ENCODE measurements at regions not wholly inside any gene's neighbourhood (a gene's known extent, or its start where the extent isn't known, plus 50 kb on each side); places are given as distances from the start of the nearest gene placed in this dataset.

- TF ChIP-seq ZBTB7A (IDR thresholded peaks at IDR 0.05; ENCODE audit: low read depth) = no peak
- TF ChIP-seq CEBPB (IDR thresholded peaks at IDR 0.05) = no peak
- no peak for TF ChIP-seq NFIC (IDR thresholded peaks at IDR 0.05)
- no peak for TF ChIP-seq TAF1 (IDR thresholded peaks at IDR 0.05; ENCODE audit: low read depth)
- no peak for TF ChIP-seq TEAD4 (IDR thresholded peaks at IDR 0.05)
- TF ChIP-seq RAD21 (IDR thresholded peaks at IDR 0.05; ENCODE audit: low read depth) = no peak
- TF ChIP-seq REST (IDR thresholded peaks at IDR 0.05; ENCODE audit: low read depth) = no peak
- TF ChIP-seq YY1 (IDR thresholded peaks at IDR 0.05; ENCODE audit: low read depth) = no peak
- no peak for TF ChIP-seq FOXM1 (IDR thresholded peaks at IDR 0.05; ENCODE audit: borderline replicate concordance, low read depth)
- TF ChIP-seq EP300 (IDR thresholded peaks at IDR 0.05; ENCODE audit: borderline replicate concordance) = no peak
- no peak for TF ChIP-seq MAX (IDR thresholded peaks at IDR 0.05)
- no peak for TF ChIP-seq EGR1 (IDR thresholded peaks at IDR 0.05)
- TF ChIP-seq TCF12 (IDR thresholded peaks at IDR 0.05; ENCODE audit: low read depth) = no peak
- no peak for TF ChIP-seq USF1 (IDR thresholded peaks at IDR 0.05)
Measured at GRCh38 chr14:98309591-98309990, 962.4 kb downstream of the BCL11B start.

- TF ChIP-seq YY1 (IDR thresholded peaks at IDR 0.05; ENCODE audit: low read depth) (no peak), CEBPB (IDR thresholded peaks at IDR 0.05) (no peak), ZBTB7A (IDR thresholded peaks at IDR 0.05; ENCODE audit: low read depth) (no peak), TAF1 (IDR thresholded peaks at IDR 0.05; ENCODE audit: low read depth) (no peak), MAX (IDR thresholded peaks at IDR 0.05) (no peak), TCF12 (IDR thresholded peaks at IDR 0.05; ENCODE audit: low read depth) (no peak), FOXM1 (IDR thresholded peaks at IDR 0.05; ENCODE audit: borderline replicate concordance, low read depth) (no peak), CREB1 (IDR thresholded peaks at IDR 0.05; ENCODE audit: low read depth) (no peak), EP300 (IDR thresholded peaks at IDR 0.05; ENCODE audit: borderline replicate concordance) (no peak), USF1 (IDR thresholded peaks at IDR 0.05) (no peak), REST (IDR thresholded peaks at IDR 0.05; ENCODE audit: low read depth) (no peak), RAD21 (IDR thresholded peaks at IDR 0.05; ENCODE audit: low read depth) (no peak), EGR1 (IDR thresholded peaks at IDR 0.05) (no peak), TEAD4 (IDR thresholded peaks at IDR 0.05) (no peak), NFIC (IDR thresholded peaks at IDR 0.05) (no peak)
Measured at GRCh38 chr14:98312006-98312405, 960.0 kb downstream of the BCL11B start.

GRCh38 chr14:98321841-98322240 lies 950.2 kb downstream of the BCL11B start:
- TF ChIP-seq ZBTB7A (IDR thresholded peaks at IDR 0.05; ENCODE audit: low read depth) (no peak), REST (IDR thresholded peaks at IDR 0.05; ENCODE audit: low read depth) (no peak), USF1 (IDR thresholded peaks at IDR 0.05) (no peak), EP300 (IDR thresholded peaks at IDR 0.05; ENCODE audit: borderline replicate concordance) (no peak), CEBPB (IDR thresholded peaks at IDR 0.05) (no peak), TCF12 (IDR thresholded peaks at IDR 0.05; ENCODE audit: low read depth) (no peak), TEAD4 (IDR thresholded peaks at IDR 0.05) (no peak), FOXM1 (IDR thresholded peaks at IDR 0.05; ENCODE audit: borderline replicate concordance, low read depth) (no peak), EGR1 (IDR thresholded peaks at IDR 0.05) (no peak), MAX (IDR thresholded peaks at IDR 0.05) (no peak), NFIC (IDR thresholded peaks at IDR 0.05) (no peak), CREB1 (IDR thresholded peaks at IDR 0.05; ENCODE audit: low read depth) (no peak), YY1 (IDR thresholded peaks at IDR 0.05; ENCODE audit: low read depth) (no peak), TAF1 (IDR thresholded peaks at IDR 0.05; ENCODE audit: low read depth) (no peak), RAD21 (IDR thresholded peaks at IDR 0.05; ENCODE audit: low read depth) (no peak)
